OCI-LY1 (cell line): ENCODE measurements at regions not wholly inside any gene's neighbourhood (a gene's known extent, or its start where the extent isn't known, plus 50 kb on each side); places are given as distances from the start of the nearest gene placed in this dataset.

ENCODE experiments used
- EZH2 ChIP-seq: fragments of 200-600 bp; sonication (generic), shearing (Covaris generic); IDR thresholded peaks from 2 replicates; pipeline ENCODE4 v1.8.0; 2017; ENCODE audit warnings: borderline replicate concordance, mixed run types, mild to moderate bottlenecking, antibody characterized with exemption, low read length, moderate library complexity, mixed read lengths
- TF ChIP-seq, protein P1 (sequence below): fragments of 200-600 bp; sonication (generic), shearing (Covaris generic); IDR thresholded peaks from 2 replicates; pipeline ENCODE4 v1.5.1; 2017; ENCODE audit warnings: mild to moderate bottlenecking, antibody characterized with exemption, low read length, moderate library complexity, mixed read lengths

DNA sequence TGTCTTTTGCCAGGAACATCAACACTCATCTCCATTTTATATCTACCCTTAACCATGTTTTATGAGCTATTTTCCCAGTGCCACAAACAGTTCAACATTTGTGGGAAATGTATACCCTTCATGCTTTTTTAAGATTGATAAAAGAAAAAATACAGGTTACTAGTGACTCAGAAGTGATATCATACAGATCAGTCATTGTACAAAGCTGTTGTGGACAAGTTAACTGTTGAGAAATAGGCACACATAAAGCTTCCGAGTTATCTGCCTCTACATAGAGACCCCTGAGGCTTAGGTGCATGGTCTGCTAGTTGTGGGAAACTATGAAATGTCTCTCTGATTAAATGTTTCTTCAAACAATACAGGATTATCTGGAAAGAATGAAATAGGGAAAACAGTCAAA is 96.3 kb downstream of the LSM5 start:
- TF ChIP-seq, protein P1, sequence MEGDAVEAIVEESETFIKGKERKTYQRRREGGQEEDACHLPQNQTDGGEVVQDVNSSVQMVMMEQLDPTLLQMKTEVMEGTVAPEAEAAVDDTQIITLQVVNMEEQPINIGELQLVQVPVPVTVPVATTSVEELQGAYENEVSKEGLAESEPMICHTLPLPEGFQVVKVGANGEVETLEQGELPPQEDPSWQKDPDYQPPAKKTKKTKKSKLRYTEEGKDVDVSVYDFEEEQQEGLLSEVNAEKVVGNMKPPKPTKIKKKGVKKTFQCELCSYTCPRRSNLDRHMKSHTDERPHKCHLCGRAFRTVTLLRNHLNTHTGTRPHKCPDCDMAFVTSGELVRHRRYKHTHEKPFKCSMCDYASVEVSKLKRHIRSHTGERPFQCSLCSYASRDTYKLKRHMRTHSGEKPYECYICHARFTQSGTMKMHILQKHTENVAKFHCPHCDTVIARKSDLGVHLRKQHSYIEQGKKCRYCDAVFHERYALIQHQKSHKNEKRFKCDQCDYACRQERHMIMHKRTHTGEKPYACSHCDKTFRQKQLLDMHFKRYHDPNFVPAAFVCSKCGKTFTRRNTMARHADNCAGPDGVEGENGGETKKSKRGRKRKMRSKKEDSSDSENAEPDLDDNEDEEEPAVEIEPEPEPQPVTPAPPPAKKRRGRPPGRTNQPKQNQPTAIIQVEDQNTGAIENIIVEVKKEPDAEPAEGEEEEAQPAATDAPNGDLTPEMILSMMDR = no peak
- no peak for TF ChIP-seq EZH2
